SKM-1 treated with dmso at 0.1 percent for 144 hours (cell line): ENCODE measurements at regions not wholly inside any gene's neighbourhood (a gene's known extent, or its start where the extent isn't known, plus 50 kb on each side); places are given as distances from the start of the nearest gene placed in this dataset.

Experiments used
- DNase-seq: peaks from one replicate; lab custom pipeline; 2025; ENCODE audit not compliant: unreplicated experiment; lab: John Stamatoyannopoulos, UW

DNA sequence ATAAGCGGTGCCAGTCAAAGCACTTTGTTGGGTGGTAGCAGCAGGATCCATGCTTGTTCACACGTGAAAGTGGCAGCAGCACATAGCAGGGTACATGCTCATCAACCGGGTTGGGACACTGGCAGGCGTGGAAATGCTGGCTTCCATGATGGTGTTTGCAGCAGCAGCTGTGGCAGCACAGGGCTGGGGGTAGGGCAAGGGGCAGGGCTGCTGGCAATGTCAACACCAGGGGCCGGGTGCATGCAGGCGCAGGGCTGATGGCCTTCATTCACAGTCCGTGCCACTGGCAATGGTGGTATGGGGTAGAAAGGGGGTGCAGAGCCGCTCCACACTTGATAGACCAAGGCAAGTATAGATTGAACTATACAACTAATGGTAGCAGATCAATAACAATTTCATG is 374.7 kb upstream of the FAM241A start:
- DNase-seq = no peak

DNA sequence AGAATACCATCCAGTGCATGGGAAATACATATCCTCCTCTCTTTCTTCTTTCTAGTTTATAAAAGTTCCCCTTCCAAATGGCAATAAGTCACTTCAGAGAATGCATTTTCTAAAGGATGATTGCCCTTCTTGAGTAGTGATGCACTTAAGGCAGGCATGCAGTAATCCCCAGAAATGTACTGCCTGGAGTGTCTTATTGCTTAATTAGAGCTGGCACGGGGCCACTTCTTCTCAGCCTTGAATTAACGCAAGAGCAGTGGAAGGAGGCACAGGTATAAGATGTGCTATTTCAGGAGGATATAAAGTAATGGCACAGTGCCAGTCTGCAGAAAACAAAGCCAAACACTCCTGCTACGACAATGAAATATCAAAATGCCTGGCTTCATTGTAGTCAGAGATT is 371.4 kb upstream of the FAM241A start:
- DNase-seq = no peak

DNA sequence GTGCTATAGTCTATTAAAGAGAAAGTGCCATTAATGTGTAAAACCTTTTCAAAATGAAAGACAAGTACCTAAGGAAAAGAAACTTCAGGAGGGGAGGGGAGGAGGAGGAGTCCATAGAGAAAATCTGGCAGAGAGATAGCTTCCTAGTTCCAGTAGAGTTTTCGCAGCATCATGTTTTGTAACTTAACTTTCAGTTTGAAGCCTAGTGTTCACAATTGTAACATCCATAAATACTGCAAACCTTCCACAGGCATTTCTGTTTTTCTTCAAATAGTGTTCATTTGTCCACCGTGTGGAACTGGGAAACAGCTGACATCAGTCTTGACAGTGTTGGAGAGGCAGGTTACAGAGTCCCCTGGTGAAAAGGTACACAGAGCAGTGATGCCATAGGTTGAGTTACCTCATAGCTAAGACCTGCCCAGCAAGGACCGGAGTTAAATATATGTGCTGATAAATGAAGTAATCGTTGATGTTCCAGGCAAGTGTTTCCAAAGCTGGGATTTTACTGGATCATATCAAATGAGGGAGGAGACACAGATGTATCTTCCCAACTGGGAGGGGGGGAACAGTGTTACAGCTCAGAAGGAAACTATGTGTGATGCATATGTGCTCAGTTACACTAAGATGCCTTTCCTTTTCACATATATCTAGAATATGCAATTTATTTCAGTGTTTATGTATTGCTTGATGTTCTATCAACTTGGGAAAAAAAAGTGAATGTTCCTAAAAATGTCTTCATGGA is 369.5 kb upstream of the FAM241A start:
- no peak for DNase-seq

DNA sequence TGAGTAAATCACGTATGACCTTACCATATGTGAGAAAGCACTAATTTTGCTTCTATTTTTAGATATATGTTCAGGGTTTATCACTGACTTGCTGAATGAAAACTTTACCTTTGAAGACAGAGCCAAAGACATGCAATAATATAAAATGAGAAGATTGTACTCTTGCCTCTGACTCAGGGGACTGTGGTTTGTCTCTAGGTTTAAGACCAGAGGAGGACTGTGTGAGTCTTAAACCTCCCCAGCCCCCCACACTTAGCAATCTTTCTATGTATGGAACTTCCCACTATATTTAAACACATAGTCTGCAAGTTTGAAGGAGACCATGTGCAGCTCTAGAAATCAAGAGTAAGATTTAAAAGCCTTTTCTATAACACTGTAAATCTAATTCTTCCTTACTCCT is 368.7 kb upstream of the FAM241A start:
- no peak for DNase-seq

DNA sequence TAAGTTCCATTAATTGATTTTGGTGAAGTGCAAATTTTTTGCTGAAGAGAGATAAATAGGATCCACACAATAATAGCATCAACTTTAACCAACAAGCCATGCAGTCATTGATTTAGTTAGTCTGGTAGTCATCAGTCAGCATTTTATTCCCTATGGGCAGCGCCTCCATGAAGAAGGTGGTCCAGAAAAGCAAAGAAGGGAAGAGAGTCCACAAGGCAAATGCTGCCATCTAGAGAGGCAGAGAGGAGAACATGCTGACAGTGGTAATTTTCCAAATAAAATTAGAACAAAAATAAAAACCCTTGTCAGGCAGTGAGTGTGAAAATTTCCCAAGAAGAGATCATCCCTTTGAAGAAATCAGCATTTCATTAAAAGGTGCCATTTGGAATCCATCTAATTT is 366.7 kb upstream of the FAM241A start:
- DNase-seq = no peak

DNA sequence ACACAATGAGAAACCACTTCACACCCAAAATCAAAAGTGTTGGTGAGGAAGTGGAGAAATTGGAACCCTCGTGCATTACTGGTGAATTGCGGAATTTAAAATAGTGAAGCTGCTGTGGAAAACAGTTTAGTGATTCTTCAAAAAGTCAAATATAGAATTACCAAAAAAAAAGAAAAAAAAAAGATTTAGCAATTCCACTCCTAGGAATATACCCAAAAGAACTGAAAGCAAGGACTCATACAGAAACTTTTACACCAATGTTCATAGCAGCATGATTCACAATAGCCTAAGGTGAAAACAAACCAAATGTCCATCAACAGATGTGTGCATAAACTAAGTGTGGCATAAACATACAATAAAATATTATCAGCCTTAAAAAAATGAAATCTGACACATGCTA is 364.3 kb upstream of the FAM241A start:
- no peak for DNase-seq

DNA sequence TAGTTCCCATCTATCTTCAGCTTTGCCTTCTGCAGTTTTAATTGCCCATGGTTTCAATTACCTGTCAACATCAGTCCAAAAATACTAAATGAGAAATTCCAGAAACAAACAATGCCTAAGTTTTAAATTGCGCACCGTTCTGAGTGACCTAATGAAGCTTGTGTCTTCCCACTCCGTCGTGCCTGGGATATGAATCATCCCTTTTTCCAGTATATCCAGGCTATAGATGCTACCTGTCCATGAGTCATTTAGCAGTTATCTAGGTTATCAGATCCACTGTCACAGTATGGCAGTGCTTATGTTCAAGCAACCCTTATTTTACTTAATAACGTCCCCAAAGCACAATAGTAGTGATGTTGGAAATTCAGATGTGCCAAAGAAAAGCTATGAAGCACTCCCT is 363.6 kb upstream of the FAM241A start:
- no peak for DNase-seq

DNA sequence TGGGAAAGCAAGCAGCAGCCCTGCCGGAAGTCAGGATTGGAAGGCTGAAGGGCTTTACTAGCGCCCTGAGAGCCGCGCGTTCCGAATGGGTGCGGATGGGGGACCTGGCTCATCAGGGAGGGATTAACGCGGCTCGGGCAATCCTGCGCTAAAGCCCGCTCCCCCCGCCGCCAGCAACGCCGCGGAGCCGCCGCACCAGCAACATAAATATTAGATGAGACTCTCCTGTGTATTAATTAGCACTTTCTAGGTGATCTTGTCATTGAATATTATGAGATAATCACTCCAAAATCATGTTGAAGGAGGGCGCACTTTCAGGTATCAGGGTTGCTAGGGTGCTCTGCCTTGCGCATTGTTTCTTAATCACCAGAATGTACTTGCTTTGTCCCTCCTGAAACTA is 357.2 kb upstream of the FAM241A start:
- DNase-seq = no peak

DNA sequence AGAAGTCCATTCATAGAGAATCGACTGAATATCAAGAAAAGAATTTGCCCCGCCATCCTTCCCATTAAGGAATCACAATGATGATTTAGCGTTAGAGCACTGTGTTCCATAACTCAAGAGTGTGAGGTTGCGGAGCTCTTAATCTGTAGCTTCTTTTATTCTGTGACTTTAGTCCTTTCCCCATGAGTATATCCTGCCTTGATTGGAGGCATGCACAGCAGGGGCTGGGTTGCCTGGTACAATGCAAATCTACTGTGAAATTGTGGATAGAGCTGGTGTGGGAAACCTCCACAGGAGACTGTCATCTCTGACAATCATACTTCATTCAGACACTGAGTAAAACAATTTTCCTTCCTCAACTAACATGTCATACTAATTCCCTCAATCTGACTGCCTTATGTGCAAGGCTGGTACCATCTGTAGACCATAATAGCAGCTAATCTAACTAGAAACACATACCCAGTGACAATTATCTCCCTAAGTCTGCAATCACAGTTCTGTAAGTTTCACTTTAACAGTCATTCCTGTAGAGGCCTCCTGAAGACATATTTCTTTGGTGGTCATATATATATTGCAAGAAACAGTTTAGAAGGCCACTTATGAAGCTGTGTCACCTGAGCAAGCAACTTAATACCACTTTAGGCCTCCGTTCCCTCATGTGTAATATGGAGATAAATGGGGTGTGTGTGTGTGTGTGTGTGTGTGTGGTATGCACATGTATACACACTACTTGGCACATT is 355.2 kb upstream of the FAM241A start:
- DNase-seq = no peak

DNA sequence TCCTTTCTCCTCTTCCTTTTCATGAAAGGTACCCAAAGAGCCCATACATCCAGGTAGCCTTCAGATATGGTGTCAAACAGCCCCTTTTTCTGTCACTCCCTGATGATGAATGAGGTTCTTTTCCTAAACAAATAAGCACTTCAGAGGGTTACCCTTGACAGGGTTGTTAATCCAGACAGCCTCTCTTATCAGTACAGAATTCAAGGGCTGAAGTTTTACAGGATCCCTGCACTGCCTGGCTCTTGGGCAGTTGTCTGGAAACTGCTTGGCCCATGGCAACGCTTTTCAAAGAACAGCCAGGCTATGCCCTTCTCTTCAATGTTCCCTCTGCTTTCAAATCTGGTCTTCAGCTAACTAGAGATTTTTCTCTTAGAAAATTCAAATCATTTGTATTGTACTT is 352.6 kb upstream of the FAM241A start:
- no peak for DNase-seq

DNA sequence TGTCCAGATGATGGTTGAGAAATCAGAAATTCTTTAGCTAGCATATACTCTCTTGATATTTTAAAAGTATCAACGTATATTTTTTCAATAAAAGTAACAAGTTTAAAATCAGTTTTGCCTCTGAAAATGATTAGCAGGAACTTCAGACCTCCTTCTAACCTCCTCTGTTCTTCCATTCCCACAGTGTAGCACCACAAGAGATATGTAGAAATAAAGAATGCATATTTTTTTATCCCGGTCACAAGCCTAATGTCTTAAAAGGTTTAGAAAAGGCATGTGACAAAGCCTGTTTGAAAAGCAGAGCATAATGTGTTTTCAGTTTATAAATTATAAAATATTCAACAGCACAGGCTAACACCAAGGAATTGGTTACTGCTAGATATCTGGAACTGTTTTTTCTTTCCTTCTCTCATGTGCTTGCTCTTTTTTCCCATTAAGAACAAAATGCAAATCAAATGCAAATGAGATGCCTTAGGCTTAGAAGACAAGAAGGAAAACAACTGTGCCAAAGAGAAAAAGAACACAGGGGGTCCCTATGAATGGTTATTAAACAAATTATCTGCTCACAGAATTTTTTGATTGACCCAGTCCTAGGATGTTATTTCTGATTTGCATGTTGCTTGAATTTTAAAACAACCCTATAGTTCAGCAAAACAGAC is 351.7 kb upstream of the FAM241A start:
- DNase-seq = no peak

DNA sequence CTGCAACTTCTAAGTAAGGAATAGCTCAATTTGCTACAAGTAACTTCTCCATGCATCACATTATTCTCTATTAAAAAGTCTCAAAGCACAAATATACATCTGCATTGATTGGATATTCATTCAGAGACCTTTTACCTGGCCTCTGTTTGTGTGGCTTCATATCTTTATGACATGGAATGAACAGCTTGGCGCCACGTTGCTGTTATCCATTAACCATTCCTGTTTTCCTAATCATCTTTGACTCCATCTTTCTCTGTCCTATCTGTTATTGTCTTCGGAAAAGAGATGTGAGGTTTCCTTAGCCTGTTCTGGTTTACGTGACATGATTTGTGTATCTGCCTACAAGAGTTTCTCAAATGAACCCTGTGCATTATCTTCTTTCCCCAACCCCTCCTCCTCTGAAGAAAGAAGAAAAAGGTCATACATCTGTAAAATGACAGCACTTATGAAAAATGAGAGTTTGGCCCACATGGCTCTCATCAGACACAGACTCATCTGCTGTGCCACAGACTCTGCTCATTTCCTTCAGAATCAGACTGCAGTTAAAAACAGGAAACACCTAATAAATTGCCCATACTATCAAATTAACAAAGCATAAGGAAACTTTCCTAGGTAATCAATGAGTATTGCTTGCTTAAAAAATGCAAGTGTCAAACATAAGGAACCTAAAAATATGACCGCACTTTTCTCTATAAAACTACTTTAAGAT is 347.6 kb upstream of the FAM241A start:
- DNase-seq = no peak

DNA sequence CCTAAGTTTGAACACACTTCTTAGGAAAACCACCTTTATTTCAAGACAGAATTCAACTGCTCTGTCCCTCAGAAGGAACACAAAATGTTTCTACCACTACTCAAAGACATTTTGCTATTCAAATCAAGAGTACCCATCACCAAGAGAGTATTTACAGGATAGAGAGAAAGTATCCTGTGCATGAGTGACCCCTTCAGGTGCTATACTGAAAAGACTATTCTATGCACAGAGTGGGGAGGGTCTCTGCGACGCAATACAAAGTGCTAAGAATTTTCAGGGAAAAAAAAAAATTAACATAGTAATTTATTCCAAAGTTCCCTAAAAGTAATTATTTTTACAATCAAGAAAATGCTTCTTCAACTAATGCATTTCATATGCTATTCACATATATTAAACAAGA is 346.4 kb upstream of the FAM241A start:
- no peak for DNase-seq

DNA sequence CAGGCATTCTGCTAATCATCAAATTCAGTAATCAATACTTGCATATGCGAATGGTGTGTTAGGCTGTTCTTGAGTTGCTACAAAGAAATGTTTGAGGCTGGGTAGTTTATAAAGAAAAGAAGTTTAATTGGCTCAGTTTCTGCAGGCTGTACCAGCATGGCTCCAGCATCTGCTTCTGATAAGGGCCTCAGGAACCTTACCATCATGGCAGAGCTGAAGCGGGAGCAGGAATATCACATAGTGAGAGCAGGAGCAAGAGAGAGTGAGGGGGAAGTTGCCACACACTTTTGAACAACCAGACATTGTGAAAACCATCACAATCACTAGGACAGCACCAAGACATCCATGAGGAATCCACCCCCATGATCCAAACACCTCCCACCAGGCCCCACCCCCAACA is 344.7 kb upstream of the FAM241A start:
- DNase-seq = no peak

DNA sequence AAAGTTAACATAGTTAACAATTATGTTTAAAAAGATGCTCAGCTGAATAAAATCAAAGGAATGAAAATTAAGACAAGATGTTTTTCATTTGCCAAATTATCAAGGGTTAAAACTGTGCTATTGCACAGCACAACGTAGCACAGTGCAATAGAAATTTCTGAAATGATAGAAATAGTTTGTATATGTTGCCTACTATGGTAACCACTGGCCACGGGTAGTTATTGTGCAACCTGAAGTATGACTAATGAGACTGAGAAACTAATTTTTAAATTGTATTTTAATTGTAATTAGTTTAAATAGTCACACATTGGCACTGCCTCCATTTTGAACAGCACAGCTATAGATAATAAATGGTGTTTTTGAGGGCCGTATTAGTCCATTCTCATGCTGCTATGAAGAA is 343.1 kb upstream of the FAM241A start:
- DNase-seq = no peak

DNA sequence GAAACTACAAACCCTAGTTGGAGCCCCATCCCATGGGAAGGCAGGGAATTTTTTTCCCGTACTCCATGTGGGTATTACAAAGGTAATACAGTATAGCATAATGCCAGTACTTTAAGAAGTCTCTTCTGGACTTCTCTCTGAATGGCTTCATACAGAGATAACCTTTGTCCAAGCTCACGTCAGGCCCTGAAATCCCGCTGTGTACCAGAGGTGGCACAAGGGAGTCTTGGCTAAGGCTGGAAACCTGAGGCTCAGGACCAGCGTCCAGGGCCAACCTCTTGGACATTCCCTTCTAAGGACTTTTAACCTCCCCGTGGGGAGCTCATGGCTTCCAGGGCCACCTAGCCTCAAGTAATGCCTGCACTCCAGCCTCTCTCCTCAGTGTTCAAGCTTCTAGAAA is 338.9 kb upstream of the FAM241A start:
- no peak for DNase-seq

DNA sequence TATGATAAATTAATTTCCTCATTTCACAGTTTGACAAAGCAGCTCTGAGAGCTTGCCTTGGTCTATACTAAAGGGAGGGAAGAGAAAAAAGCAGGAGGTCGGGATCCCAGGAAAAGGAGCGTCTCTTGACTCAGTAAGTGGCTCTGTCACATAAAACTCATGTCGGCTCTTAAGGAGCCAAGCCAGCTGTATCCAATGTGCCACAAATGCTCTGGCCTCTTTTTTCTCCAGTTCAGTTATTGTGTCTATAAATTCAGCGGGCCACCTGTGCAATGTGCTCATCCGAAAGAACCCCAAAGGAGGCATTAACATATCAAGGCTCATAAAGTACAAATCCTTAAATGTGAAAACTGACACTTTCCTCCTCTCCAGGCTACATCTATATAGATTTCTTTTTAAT is 337.7 kb upstream of the FAM241A start:
- DNase-seq = no peak

DNA sequence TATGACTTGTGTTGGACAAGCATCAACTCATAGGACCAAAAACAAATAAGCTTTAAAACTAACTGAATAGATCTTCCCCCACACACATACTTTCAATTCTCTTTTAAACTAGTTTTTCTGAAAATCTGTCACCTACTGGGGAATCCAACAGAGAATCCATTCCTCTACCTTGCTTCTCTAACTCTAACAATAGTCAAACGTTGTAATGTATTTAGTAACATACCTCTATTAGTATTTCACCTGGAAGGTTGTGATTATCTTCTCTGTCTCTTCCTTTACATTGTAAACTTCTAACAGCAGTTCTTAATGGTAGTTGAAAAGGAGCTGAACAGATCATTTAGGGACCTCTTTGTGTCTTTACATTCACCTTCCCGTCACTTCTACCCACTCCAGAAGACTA is 337.1 kb upstream of the FAM241A start:
- no peak for DNase-seq

DNA sequence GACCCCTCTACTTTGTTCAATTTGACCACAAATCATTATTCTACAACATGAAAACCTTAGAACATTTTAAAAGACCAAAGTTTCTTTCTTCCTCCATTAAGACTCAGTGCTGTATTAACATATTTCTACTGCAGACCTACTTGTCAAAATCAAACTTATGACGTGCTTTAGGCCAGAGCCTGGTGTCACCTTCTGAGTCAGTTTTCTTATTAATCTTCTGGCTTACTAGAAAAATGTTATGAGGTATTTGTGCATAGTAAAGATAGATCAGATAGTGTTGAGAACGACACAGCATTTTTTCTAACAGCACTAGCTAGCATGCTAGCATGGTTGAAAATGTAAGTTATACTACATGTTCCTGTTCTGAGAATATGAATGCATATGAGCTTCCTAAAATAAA is 333.6 kb upstream of the FAM241A start:
- no peak for DNase-seq

DNA sequence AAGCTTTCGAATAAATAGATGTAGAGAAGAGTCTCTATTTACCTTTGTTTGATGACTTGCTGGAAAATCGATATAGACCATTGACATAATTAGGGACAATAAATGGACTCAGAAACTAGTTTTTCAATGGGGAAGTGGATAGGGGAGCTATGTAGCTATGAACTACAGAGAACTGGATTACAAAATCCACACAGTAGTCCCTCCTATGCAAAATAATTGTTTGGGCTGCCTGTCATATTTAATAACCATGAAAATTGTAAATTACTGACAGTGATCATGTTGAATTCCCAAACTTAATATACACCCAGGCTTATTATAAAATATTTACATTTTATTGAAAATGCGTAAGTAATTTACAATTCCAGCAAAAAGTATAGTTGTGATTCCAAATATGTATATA is 333.1 kb upstream of the FAM241A start:
- no peak for DNase-seq

DNA sequence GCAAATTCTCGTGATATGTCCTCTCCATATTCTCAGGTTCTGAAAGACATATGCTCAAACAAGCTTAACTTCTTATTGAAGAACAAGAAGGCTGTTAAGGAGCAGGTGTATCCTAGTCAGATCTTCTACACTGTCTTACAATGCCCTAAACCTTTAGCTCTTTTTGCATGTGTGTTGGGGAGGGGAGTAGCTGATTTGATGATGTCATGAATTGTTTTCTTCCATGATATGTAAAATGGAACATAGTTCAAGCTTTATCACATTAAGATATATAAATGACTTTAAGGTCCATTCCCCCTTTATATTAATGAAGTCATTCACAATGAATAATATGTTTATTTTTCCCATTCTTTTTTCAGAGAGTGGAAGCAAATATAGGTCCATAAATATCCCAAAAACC is 332.5 kb upstream of the FAM241A start:
- DNase-seq = no peak
